ENCODE measurements at regions not wholly inside any gene's neighbourhood (a gene's known extent, or its start where the extent isn't known, plus 50 kb on each side); places are given as distances from the start of the nearest gene placed in this dataset.

GRCh38 chr9:80157561-80157983, 585.8 kb downstream of the TLE4 start:
- TF ChIP-seq ZFX (IDR thresholded peaks at IDR 0.05): no peak
- TF ChIP-seq, protein P1, sequence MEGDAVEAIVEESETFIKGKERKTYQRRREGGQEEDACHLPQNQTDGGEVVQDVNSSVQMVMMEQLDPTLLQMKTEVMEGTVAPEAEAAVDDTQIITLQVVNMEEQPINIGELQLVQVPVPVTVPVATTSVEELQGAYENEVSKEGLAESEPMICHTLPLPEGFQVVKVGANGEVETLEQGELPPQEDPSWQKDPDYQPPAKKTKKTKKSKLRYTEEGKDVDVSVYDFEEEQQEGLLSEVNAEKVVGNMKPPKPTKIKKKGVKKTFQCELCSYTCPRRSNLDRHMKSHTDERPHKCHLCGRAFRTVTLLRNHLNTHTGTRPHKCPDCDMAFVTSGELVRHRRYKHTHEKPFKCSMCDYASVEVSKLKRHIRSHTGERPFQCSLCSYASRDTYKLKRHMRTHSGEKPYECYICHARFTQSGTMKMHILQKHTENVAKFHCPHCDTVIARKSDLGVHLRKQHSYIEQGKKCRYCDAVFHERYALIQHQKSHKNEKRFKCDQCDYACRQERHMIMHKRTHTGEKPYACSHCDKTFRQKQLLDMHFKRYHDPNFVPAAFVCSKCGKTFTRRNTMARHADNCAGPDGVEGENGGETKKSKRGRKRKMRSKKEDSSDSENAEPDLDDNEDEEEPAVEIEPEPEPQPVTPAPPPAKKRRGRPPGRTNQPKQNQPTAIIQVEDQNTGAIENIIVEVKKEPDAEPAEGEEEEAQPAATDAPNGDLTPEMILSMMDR (conservative IDR thresholded peaks at IDR 0.05): no peak
- H3K27ac ChIP-seq: no peak overlapping the region

DNA sequence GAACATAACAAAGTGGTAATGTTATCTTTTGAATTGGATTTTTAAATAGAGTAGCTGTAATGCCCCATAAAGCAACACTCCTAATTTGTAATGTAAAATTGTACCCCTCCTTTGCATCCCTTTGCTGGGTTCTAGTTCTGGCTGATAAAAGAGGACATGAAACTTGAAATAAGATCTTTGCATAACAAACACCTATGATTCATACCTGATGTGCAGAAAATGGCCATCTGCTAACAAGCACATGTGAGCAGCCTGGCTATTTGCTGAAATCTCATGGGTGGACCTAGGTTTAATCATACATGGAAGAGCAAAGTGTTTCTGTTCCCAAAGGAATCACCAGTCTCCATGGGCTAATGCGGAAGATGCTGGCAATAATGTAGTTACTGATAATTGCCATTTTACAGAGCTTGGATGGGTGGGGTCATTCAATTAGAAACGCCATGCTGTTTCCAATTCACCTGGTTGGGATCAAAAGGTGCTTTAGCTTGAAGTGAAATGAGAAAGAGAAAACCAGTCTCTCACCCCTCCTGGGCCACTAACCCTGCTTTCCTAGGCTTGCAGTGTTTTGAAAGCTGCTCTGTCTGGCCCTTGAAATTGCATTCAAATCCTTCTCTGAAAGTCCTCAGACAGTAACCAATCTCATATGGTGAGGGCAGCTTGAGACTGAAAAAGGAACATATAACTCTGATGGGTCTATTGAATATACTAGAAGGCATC, 585.1 kb downstream of the TLE4 start:
- TF ChIP-seq ZFX (IDR thresholded peaks at IDR 0.05): no peak
- TF ChIP-seq, protein P1 (conservative IDR thresholded peaks at IDR 0.05): no peak
- no peak overlapping the region for H3K27ac ChIP-seq

- TF ChIP-seq, protein P1 (conservative IDR thresholded peaks at IDR 0.05): no peak
- no peak for TF ChIP-seq ZFX (IDR thresholded peaks at IDR 0.05)
- no peak overlapping the region for H3K27ac ChIP-seq
Measured at GRCh38 chr9:80156262-80156661, 584.5 kb downstream of the TLE4 start.

DNA sequence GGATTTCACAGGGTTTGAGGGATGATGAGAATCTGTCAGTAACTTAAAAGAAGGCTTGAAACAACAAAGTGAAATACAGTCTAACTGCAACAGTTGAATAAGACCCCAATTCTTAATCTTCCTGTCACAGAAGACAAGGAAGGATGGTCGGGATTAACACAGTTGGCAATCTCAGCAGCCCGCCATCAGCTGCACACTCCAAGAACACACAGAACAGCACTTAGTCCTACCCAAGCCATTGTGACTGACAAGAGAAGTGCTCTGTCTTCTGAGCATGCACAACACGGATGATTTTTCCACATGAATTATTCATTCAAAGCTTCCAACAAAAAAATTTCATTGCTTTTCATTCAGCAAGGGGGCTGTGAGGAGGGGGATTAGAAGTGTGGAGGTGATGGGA, 576.1 kb downstream of the TLE4 start:
- TF ChIP-seq, protein P1 (conservative IDR thresholded peaks at IDR 0.05): no peak
- no peak for TF ChIP-seq ZFX (IDR thresholded peaks at IDR 0.05)
- H3K27ac ChIP-seq: no peak overlapping the region

GRCh38 chr9:80146466-80146865, 574.7 kb downstream of the TLE4 start:
- H3K27ac ChIP-seq: no peak overlapping the region
- TF ChIP-seq, protein P1 (conservative IDR thresholded peaks at IDR 0.05): peak; percentile 55
- no peak for TF ChIP-seq ZFX (IDR thresholded peaks at IDR 0.05)

DNA sequence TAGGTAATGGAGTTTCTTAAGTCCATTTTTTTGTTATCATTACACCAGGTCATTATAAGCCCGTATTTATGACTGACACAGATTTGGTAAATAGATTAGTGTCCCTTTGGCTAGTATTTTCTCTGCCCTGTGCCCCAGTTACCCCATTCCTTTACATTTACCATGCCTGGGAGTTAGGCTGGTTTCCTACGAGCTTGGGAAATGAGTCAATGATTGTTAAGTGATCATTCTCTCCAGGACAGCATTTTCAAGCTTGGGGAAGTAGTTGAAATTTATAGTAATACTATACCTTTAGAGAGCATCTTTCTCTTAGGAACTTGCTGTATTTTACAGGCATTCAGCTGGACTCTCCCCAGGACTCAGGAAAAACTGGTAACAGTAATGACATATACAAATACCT, 573.1 kb downstream of the TLE4 start:
- TF ChIP-seq, protein P1 (conservative IDR thresholded peaks at IDR 0.05): no peak

DNA sequence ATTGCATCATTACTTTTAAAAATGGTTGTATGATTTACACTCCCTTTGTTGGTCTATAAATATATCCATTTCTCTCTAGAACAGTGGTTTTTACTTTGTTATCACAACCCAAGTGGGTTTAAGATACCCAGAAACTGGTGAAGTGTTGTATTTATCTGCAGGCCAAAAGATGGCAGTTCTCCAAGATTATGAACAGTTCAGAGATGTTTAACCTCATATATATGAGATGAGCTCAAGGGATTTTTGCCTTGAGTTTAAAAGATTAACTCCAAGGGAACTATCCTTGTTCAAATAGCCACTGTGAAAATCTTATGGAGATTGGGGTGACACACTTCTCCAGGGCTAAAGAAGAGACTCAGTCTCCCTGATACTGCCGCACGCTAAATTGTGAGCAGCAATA, 572.6 kb downstream of the TLE4 start:
- H3K27ac ChIP-seq: no peak overlapping the region
- no peak for TF ChIP-seq ZFX (IDR thresholded peaks at IDR 0.05)
- TF ChIP-seq, protein P1 (conservative IDR thresholded peaks at IDR 0.05): no peak

More for the DNA sequence above, 573.1 kb downstream of the TLE4 start:
- H3K27ac ChIP-seq: no peak overlapping the region

Data from C4-2B (cell line).